HL-60 (cell line): ENCODE measurements at regions not wholly inside any gene's neighbourhood (a gene's known extent, or its start where the extent isn't known, plus 50 kb on each side); places are given as distances from the start of the nearest gene placed in this dataset.
A peak's percentile ranks its signal among the peaks of the same experiment; 100 is the strongest.

Experiments
- DNase-seq, 2 experiments: peaks; one replicate each; pipeline ENCODE4 v3.0.0-alpha.2; 2010 to 2020; ENCODE audit warnings: low read depth in 1 of 2, low spot score in 1 of 2
- H3K27ac ChIP-seq: fragments of 250-450 bp; sonication (Bioruptor Pico); replicated peaks from 2 replicates; pipeline ENCODE4 v1.5.1; 2020; ENCODE audit warnings: mild to moderate bottlenecking, moderate library complexity
- H3K27me3 ChIP-seq: fragments of 250-450 bp; sonication (Bioruptor Pico); 2 replicates; pipeline ENCODE4 v1.5.1; 2021; ENCODE audit warnings: mild to moderate bottlenecking, moderate library complexity; ENCODE audit not compliant: insufficient read depth, poor library complexity, severe bottlenecking
- H3K4me3 ChIP-seq: replicated peaks from 2 replicates; pipeline ENCODE4 v1.5.1; 2011; ENCODE audit warnings: mild to moderate bottlenecking, control low read depth, low read length; ENCODE audit not compliant: insufficient read depth
- CTCF ChIP-seq: IDR thresholded peaks from one replicate; pipeline ENCODE4 v1.5.1; 2011; ENCODE audit warnings: low read length, control low read depth, inconsistent platforms; ENCODE audit not compliant: insufficient read depth
- GABPA ChIP-seq: IDR thresholded peaks from 2 replicates; pipeline ENCODE4 v1.6.1; 2012; ENCODE audit warnings: low read depth
- POLR2AphosphoS5 ChIP-seq: IDR thresholded peaks from 2 replicates; pipeline ENCODE4 v1.6.1; 2012; ENCODE audit warnings: low read depth
- REST ChIP-seq: IDR thresholded peaks from 2 replicates; pipeline ENCODE4 v1.6.1; 2012; ENCODE audit warnings: low read depth; ENCODE audit not compliant: insufficient replicate concordance
- SPI1 ChIP-seq: IDR thresholded peaks from 2 replicates; pipeline ENCODE4 v1.6.1; 2012; ENCODE audit warnings: low read depth, mild to moderate bottlenecking, borderline replicate concordance

GRCh38 chr4:123599061-123599919 is 202.7 kb downstream of the SPRY1 start:
- Histone ChIP-seq H3K27me3 (no peaks in the 10 kb centered on the region), H3K4me3 (no peak overlapping the region), H3K27ac (peak overlapping the region; percentile 60)
- TF ChIP-seq CTCF (no peak), SPI1 (no peak), GABPA (no peak), POLR2AphosphoS5 (no peak), REST (no peak)
- peak; percentile 49 to 72 for DNase-seq

- TF ChIP-seq GABPA (peak; percentile 13; the same call in 1 of the 2 replicates), REST (no peak), SPI1 (peak; percentile 96), POLR2AphosphoS5 (peak; percentile 90), CTCF (no peak)
- Histone ChIP-seq H3K4me3 (no peak overlapping the region), H3K27ac (peak overlapping the region; percentile 60), H3K27me3 (no peaks in the 10 kb centered on the region)
- peak; percentile 94 to 95 for DNase-seq
These were observed 203.6 kb downstream of the SPRY1 start for GRCh38 chr4:123599920-123600810.

GRCh38 chr4:123600987-123601904 is 204.7 kb downstream of the SPRY1 start:
- no peak for DNase-seq
- H3K4me3 ChIP-seq: no peak overlapping the region
- H3K27ac ChIP-seq: no peak overlapping the region
- TF ChIP-seq GABPA (no peak), REST (no peak), SPI1 (no peak), CTCF (no peak), POLR2AphosphoS5 (no peak)
- H3K27me3 ChIP-seq: no peaks in the 10 kb centered on the region
